NAMALWA (cell line): ENCODE measurements at regions not wholly inside any gene's neighbourhood (a gene's known extent, or its start where the extent isn't known, plus 50 kb on each side); places are given as distances from the start of the nearest gene placed in this dataset.
"Not testable (repeated sequence)": the region's sequence is repeated elsewhere in the genome, so short reads cannot be mapped to it uniquely, and the experiment has no call there.

Source experiments
- DNase-seq: peaks from one replicate; pipeline ENCODE4 v3.0.0-alpha.2; 2015; ENCODE audit warnings: low spot score

GRCh38 chr9:29174136-29174535, 1600.9 kb upstream of the C9orf72 start:
- no peak for DNase-seq

DNA sequence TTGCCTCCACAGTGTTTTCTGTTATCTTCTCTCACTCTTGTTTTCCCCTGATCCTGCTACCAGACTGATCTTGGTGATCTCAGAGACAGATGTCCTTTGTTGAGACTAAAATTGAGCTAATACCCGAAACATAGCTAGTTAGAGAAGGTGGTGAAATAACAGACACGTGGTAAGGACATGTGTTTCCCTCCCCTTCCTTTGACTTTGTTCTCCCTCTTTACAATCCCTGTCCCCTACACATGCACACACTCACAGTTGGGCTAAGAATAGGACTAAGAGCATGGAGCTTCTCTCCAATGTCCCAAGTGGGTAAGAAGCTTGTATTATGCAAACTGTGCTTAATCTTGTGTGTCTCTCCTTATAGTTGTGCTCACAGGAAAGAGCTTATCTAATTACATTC, 1603.0 kb upstream of the C9orf72 start:
- DNase-seq, result no peak

GRCh38 chr9:29176786-29177185, 1603.5 kb upstream of the C9orf72 start:
- DNase-seq, result no peak

DNA sequence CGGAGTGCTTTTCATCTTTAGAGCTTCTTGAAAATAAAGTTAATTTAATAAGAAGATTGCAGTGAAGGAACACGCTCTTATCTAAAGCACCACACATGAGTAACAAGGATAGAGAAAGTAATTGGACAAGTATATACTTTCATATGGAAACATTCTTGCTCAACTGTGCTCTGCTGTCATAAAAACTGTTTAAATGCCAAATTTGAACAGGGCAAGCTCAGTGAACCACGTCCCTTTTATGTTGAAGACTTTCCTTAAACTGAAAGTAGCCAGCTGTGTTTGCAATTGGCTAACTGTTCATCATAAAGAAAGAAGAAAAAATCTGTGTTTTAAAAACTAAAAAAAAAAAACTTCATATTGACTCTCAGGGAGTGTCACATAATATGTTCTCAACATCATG, 1610.7 kb upstream of the C9orf72 start:
- DNase-seq, result no peak

- DNase-seq, result not testable (repeated sequence)
Observed at GRCh38 chr9:29188771-29189170, 1615.5 kb upstream of the C9orf72 start.

- not testable (repeated sequence) for DNase-seq
Observed at GRCh38 chr9:29189221-29189620, 1615.9 kb upstream of the C9orf72 start.

GRCh38 chr9:29198861-29199260, 1625.6 kb upstream of the C9orf72 start:
- DNase-seq, result no peak

- DNase-seq, result no peak
Observed at GRCh38 chr9:29199975-29200374, 1626.7 kb upstream of the C9orf72 start.

DNA sequence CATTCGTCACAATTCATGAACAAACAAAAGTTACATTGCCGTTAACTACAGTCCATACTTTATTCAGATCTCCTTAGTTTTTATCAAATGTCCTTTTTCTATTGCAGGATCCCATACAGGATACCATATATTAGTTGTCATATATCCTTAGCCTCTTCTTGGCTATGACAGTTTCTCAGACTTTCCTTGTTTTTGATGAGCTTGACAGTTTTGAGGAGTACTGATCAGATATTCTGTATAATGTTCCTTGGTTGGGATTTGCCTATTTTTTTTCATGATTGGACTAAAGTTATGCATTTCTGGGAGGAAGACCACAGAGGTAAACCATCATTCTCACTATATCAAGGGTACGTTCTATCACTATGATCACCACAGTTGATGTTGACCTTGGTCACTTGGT, 1627.4 kb upstream of the C9orf72 start:
- no peak for DNase-seq

- DNase-seq, result no peak
Observed at GRCh38 chr9:29203244-29203930, 1630.1 kb upstream of the C9orf72 start.

GRCh38 chr9:29208670-29209069, 1635.4 kb upstream of the C9orf72 start:
- DNase-seq, result no peak

DNA sequence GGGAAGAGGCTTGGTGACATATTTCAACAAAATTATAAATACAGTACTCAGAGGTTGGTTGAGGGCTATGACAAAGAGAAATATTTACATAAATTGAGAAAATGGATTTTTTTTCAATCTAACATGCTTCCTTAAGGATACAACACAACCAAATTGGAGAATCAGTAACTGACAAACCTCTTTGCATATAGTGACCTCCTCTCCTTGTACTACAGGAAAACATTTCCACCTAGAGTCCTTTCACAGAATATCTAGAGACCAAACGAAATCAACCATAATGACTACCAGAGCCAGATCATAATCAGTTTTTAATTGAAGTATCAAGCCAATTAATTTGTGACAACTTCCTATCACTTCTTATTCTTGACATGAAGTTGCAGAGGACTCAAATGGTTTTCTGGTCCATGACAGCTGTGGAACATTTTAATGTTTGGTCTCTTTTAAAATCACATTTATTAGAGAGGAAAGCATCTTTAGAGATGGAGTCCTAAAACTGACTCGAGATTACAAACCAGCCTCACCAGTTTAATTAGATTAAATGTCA, 1636.5 kb upstream of the C9orf72 start:
- DNase-seq, result no peak

- no peak for DNase-seq
Observed at GRCh38 chr9:29211003-29211579, 1637.8 kb upstream of the C9orf72 start.

GRCh38 chr9:29211580-29212396, 1638.5 kb upstream of the C9orf72 start:
- no peak for DNase-seq

DNA sequence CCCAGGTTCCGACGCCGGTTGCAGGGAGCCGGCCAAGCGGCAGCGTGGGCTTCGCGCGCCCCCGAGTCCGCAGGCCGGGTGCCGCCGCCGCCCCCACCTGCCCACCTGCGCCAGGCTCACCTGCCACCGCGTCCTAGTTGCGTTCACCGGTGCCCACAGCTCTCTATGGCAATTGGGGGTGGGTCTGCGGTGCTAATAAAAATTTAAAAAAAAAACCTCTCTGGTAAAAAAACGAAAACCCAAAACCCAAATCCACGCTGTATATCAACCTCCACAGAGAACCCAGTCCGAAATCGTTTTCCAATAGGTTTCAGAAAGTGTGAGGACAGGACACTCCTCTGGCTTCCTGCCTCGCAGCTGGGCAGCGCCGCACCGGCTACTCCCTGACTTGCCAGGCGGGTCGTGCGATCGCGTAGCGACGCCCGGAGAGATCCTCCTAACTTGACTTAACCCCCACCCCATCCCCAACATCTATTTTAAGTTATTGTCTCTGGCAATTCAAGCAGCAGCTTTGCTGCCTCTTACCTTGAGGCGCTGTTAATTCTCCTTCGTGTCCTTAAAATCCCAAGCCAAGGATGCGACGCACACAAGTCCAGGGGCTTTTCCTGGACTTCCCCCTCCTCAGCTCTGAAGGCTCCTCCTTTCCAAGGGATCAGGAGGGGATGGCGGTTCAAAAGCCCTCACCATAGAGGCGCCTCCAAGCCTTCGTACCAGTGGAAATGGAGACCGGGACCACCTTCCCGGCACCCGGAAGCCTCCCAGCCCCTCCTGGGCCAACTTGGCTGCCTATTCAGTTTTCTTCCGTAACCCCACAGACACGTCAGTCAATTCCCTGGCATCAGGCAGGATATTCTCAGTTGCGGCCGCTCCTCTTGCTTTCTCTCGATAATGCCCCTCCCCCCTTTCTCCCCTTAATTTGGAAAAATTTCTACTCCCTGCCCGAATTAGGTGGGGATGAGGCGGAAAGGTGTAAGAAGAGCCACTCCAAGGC, 1639.4 kb upstream of the C9orf72 start:
- DNase-seq, result no peak

GRCh38 chr9:29213417-29214153, 1640.3 kb upstream of the C9orf72 start, which contains the start of gene LINGO2:
Gene LINGO2, minus strand, starts transcription at chr9:29213601.
- DNase-seq, result no peak

DNA sequence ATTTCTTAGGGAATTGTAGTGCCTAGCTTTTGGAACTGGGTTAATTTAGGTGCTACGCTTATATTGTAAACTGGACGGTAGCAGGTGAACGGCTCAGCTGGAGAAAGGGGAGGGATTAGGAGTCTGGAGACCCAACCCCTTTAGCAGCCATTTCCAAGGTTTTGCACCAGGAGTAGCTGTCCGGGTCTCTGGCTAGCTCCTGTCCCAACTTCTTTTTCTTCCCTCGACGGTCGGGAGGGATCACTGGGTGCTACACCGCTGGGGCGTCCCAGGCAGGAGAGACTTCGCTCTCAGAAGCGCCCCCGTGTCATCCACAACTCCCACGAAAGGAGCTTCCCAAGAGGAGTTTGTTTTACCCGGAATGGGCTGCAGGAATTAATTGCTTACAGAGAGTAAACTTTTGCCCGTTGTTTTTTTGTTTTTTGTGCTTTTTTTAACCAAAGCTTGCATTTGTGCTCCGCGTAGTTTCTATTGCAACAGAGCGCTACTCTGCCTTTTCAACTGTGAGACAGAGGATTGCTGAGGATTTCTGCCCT, 1640.9 kb upstream of the C9orf72 start:
- DNase-seq, result no peak

DNA sequence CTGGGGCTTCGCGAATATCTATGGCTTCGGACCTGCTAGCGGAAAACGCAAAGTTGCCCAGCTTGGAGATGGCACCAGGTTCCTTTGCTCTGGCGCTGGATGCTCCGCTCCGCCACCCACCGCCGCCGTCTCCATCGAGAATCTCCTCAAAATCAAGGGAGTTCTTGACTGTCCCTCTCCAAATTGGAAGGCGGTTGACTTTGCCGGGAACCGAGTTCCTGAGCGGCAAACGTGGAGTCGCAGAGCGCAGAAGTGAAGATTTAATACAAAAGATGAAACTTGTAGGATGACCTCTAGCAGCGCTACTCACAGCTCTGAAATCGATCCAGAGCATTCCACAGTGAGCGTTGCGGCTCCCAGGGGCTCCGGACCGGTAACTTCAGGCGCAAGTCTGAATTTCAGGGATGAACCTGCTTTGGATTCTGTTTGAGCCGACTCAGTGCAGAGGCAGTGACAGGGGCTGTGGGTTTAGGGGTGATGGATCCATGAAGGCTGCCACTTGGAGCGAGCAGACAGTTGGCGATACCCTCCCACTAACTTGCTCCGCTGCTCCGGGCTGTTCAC, 1641.5 kb upstream of the C9orf72 start:
- no peak for DNase-seq

DNA sequence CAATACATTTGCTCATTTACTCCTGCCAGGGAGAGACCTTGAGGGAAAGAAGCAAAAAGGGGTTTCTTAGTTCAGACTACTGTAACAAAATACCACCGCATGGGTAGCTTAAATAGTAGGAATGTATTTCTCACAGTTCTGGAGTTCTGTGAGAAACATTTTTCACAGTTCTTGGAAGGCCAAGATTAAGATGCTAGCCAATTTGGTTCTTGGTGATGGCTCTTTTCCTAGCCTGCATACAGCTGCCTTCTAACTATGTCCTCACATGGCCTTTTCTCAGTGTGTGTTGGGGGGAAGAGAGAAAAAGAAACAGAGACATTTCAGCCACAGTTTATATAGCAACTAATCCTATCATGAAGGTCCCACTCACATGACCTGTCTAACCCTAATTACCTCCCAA, 1644.7 kb upstream of the C9orf72 start:
- DNase-seq, result no peak

GRCh38 chr9:29220596-29221251, 1647.4 kb upstream of the C9orf72 start:
- no peak for DNase-seq
